Body of pancreas (tissue), 4 donors: ENCODE measurements at regions not wholly inside any gene's neighbourhood (a gene's known extent, or its start where the extent isn't known, plus 50 kb on each side); places are given as distances from the start of the nearest gene placed in this dataset.

ENCODE experiments used
- ATAC-seq: fragments of 150-250 bp; one replicate; pipeline ENCODE4 v1.9.1; 2016
- DNase-seq, 4 donors: peaks; one replicate each; pipeline ENCODE4 v3.0.0-alpha.2; 2019
- H3K27ac ChIP-seq, 4 donors: fragments of 200-600 bp; sonication (generic); 1 replicate in 3 of 4; 2 replicates in 1 of 4; pipeline versions ENCODE4 v1.5.1 to v1.6.1; 2016 to 2019; ENCODE audit warnings: mild to moderate bottlenecking in 1 of 4, mixed read lengths in 1 of 4, moderate library complexity in 1 of 4
- H3K27me3 ChIP-seq, 2 donors: fragments of 200-600 bp; sonication (generic); one replicate each; pipeline ENCODE4 v1.6.0; 2016; ENCODE audit warnings: mild to moderate bottlenecking in 1 of 2
- H3K36me3 ChIP-seq, 2 donors: fragments of 200-600 bp; sonication (generic); replicated peaks in 1 of 2; 2 replicates each; pipeline ENCODE4 v1.5.1; 2016; ENCODE audit warnings: low read depth in 2 of 2; ENCODE audit not compliant: insufficient read depth in 1 of 2
- H3K4me1 ChIP-seq: fragments of 200-600 bp; sonication (generic); one replicate; pipeline ENCODE4 v1.6.0; 2016
- H3K4me3 ChIP-seq, 2 donors: fragments of 200-600 bp; sonication (generic); 1 replicate in 1 of 2; 2 replicates in 1 of 2; pipeline ENCODE4 v1.5.1; 2016 to 2019
- H3K9me3 ChIP-seq, 3 donors: fragments of 200-600 bp; sonication (generic); 1 replicate in 2 of 3; 2 replicates in 1 of 3; pipeline ENCODE4 v1.5.1; 2016
- CTCF ChIP-seq, 7 experiments: fragments of 450-650 bp in 4 of 7; fragments of 200-600 bp in 3 of 7; sonication (generic) in 3 of 7; IDR thresholded peaks; one replicate each; pipeline ENCODE4 v1.5.1; 2016 to 2019; ENCODE audit warnings: antibody characterized with exemption in 7 of 7
- POLR2A ChIP-seq, 3 donors: fragments of 450-650 bp; IDR thresholded peaks; one replicate each; pipeline ENCODE4 v1.6.1; 2016; ENCODE audit warnings: antibody characterized with exemption in 3 of 3, mild to moderate bottlenecking in 2 of 3
- WGBS, 2 donors: methylation state at CpG; one replicate each; pipeline ENCODE4 v1.1.5; 2017; 5-methylcytosine and 5-hydroxymethylcytosine counted together
- intact Hi-C: fragments of 100-400 bp; cut with DNase I; formaldehyde crosslinking; loops from one replicate; pipeline ENCODE4 v1.15.1; 2023

DNA sequence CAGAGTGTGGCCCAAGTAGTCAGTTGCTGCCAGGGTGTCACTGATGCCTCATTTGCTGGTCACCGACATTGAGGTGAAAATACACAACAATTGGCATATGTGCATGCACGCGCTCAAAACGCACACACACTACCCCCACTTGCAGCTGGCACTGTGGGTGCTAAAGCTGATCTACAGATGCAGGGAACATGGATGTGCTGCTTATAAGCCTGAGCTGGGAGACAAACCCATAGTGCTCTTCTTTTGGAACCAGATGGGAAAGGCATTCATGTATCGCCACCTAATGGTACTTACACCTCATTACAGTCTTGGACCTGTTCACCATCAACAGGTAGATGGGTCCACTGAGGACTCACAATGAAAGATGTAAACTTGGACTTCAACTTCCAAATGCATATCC lies 70.3 kb upstream of the CAMK1G start:
- peak in 4 of 7 experiments; percentile 10 to 27 (median 10) for TF ChIP-seq CTCF (IDR thresholded peaks at IDR 0.05)
- TF ChIP-seq POLR2A (IDR thresholded peaks at IDR 0.05): no peak
- intact Hi-C loops: no loop called here
- H3K27ac ChIP-seq: no peak overlapping the region
- H3K36me3 ChIP-seq: no peaks in the 10 kb centered on the region
- H3K27me3 ChIP-seq: no peaks in the 10 kb centered on the region
- WGBS, 2 donors: 52 to 56% methylated on average over 5 of the region's 5 CpGs
- H3K4me3 ChIP-seq: no peak overlapping the region
- no peaks in the 10 kb centered on the region for H3K4me1 ChIP-seq
- ATAC-seq: no peak
- no peak for DNase-seq
- H3K9me3 ChIP-seq: no peaks in the 10 kb centered on the region

- Histone ChIP-seq H3K27me3 (no peaks in the 10 kb centered on the region), H3K36me3 (no peaks in the 10 kb centered on the region), H3K4me3 (no peak overlapping the region), H3K9me3 (peaks cover 0 to 6% (median 0%) of the 10 kb centered on the region in 3 donors), H3K27ac (no peak overlapping the region), H3K4me1 (no peaks in the 10 kb centered on the region)
- TF ChIP-seq POLR2A (IDR thresholded peaks at IDR 0.05): no peak
- TF ChIP-seq CTCF (IDR thresholded peaks at IDR 0.05): no peak
- WGBS, 2 donors: 57 to 60% methylated on average over 10 of the region's 10 CpGs
- DNase-seq (no peak), ATAC-seq (no peak)
- intact Hi-C loops: no loop called here
Observed at GRCh38 chr1:209516771-209517680, 66.5 kb upstream of the CAMK1G start.

DNA sequence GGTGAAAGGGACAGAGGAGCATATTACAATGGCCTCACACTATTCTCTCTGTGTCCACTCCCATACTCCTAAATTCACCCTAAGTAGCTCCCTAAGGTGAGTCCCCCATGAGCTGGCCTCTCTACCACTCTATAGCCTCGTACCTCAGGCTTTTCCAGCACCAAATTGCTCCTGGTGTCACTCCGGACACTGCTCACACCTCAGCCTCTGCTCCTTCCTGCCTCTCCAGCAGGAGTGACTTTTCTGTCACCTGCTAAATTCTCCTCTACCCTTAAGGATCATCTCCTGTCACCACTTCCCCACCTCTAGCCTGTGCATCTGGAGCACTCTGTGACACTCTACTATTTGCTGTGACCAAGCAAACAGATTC lies 65.8 kb upstream of the CAMK1G start:
- H3K9me3 ChIP-seq: peaks cover 0 to 6% (median 0%) of the 10 kb centered on the region in 3 donors
- H3K36me3 ChIP-seq: no peaks in the 10 kb centered on the region
- 59 to 77% methylated on average over 2 of the region's 2 CpGs for WGBS, 2 donors
- DNase-seq: no peak
- H3K4me3 ChIP-seq: no peak overlapping the region
- no peaks in the 10 kb centered on the region for H3K4me1 ChIP-seq
- TF ChIP-seq POLR2A (IDR thresholded peaks at IDR 0.05) (no peak), CTCF (IDR thresholded peaks at IDR 0.05) (no peak)
- no peak overlapping the region for H3K27ac ChIP-seq
- no peak for ATAC-seq
- H3K27me3 ChIP-seq: no peaks in the 10 kb centered on the region
- intact Hi-C loops: no loop called here

DNA sequence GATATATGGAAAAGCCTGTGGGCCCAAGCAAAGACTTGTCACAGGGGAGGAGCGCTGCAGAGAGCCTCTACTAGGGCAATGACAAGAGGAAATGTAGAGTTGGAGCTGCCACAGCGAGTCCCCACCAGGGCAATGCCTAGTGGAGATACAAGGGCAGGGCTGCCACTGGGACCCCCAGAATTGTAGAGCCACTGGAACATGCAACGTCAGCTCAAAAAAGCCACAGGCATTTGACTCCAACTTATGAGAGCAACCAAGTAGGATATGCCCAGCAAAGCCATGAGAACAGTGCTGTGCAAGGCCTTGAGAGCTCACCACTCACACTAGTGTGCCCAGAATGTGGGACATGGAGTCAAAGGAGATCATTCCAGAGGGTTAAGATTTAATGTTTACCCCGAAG lies 63.7 kb upstream of the CAMK1G start:
- intact Hi-C loops: no loop called here
- TF ChIP-seq POLR2A (IDR thresholded peaks at IDR 0.05) (no peak), CTCF (IDR thresholded peaks at IDR 0.05) (no peak)
- no peak overlapping the region for H3K27ac ChIP-seq
- 78 to 91% methylated on average over 4 of the region's 4 CpGs for WGBS, 2 donors
- no peaks in the 10 kb centered on the region for H3K4me1 ChIP-seq
- H3K36me3 ChIP-seq: no peaks in the 10 kb centered on the region
- peaks cover 0 to 6% (median 0%) of the 10 kb centered on the region in 3 donors for H3K9me3 ChIP-seq
- no peak overlapping the region for H3K4me3 ChIP-seq
- DNase-seq: no peak
- H3K27me3 ChIP-seq: no peaks in the 10 kb centered on the region
- no peak for ATAC-seq

DNA sequence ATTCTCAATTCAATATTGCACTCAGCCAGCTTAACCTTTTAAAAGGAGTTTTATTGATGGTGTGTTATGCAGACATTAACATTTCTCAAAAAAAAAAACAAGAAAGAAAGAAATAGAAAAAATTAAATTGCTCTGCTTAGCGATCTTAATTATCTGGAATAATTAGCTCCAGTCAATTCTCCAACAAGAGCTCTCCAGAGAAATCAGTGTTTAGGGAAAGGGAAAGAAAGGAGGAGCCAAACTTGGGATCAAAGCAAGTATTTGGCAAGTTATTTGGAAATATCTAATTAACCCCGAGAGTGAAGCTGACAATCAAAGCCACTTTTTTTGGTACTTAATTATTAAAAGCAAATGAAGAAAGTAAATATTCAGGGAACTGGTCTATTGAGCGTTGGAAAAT lies 60.7 kb upstream of the CAMK1G start:
- H3K27ac ChIP-seq: no peak overlapping the region
- intact Hi-C loops: no loop called here
- no peak for ATAC-seq
- no peaks in the 10 kb centered on the region for H3K27me3 ChIP-seq
- peaks cover 3% of the 10 kb centered on the region for H3K4me1 ChIP-seq
- no peak overlapping the region for H3K4me3 ChIP-seq
- 49 to 61% methylated on average over 3 of the region's 3 CpGs for WGBS, 2 donors
- TF ChIP-seq POLR2A (IDR thresholded peaks at IDR 0.05) (no peak), CTCF (IDR thresholded peaks at IDR 0.05) (no peak)
- H3K36me3 ChIP-seq: no peaks in the 10 kb centered on the region
- H3K9me3 ChIP-seq: peaks cover 0 to 6% (median 0%) of the 10 kb centered on the region in 3 donors
- no peak for DNase-seq
